HepG2 (cell line): ENCODE measurements at regions not wholly inside any gene's neighbourhood (a gene's known extent, or its start where the extent isn't known, plus 50 kb on each side); places are given as distances from the start of the nearest gene placed in this dataset.

Experiments
- AKAP8 ChIP-seq: sonication (generic); formaldehyde crosslinking; IDR thresholded peaks from 2 replicates; pipeline ENCODE4 v1.5.1; 2020; ENCODE audit warnings: mild to moderate bottlenecking, missing genetic modification reagents
- ESRRA ChIP-seq: sonication (generic); formaldehyde crosslinking; IDR thresholded peaks from 2 replicates; pipeline ENCODE4 v1.5.1; 2020; ENCODE audit warnings: mild to moderate bottlenecking, low read depth, missing genetic modification reagents
- FOXK1 ChIP-seq: sonication (generic); formaldehyde crosslinking; IDR thresholded peaks from 2 replicates; pipeline ENCODE4 v1.4.0; 2020; ENCODE audit warnings: low read depth, missing genetic modification reagents, borderline replicate concordance
- HCFC1 ChIP-seq: fragments of 150-350 bp; IDR thresholded peaks from 2 replicates; pipeline ENCODE4 v1.6.1; 2014; ENCODE audit warnings: low read depth, low read length
- POLR2AphosphoS5 ChIP-seq: IDR thresholded peaks from 2 replicates; pipeline ENCODE4 v1.6.1; 2012; ENCODE audit warnings: low read depth, low read length
- PRPF4 ChIP-seq: fragments of 200-400 bp; formaldehyde crosslinking; IDR thresholded peaks from 2 replicates; pipeline ENCODE4 v1.6.1; 2016; ENCODE audit warnings: low read length, low read depth; ENCODE audit not compliant: poor library complexity, severe bottlenecking
- RAD51 ChIP-seq: fragments of 450-650 bp; IDR thresholded peaks from 2 replicates; pipeline ENCODE4 v1.6.1; 2016; ENCODE audit warnings: borderline replicate concordance
- RELA ChIP-seq: sonication (generic); formaldehyde crosslinking; IDR thresholded peaks from 2 replicates; pipeline ENCODE4 v1.4.0; 2020; ENCODE audit warnings: missing genetic modification reagents
- REST ChIP-seq, 2 experiments: IDR thresholded peaks; 2 replicates each; pipeline ENCODE4 v1.6.1; 2011 to 2012; ENCODE audit warnings: low read length in 2 of 2, borderline replicate concordance in 1 of 2, low read depth in 1 of 2, mild to moderate bottlenecking in 1 of 2, moderate library complexity in 1 of 2
- TCF12 ChIP-seq, 2 experiments: fragments of 450-650 bp in 1 of 2; sonication (generic) in 1 of 2; formaldehyde crosslinking in 1 of 2; IDR thresholded peaks; 2 replicates each; pipeline versions ENCODE4 v1.6.1 to v1.8.0; 2017 to 2022; ENCODE audit warnings: antibody characterized with exemption in 1 of 2, mild to moderate bottlenecking in 1 of 2, missing genetic modification reagents in 1 of 2, moderate library complexity in 1 of 2
- TP53 ChIP-seq: sonication (generic); formaldehyde crosslinking; conservative IDR thresholded peaks from 2 replicates; pipeline ENCODE4 v1.4.0; 2020; ENCODE audit warnings: missing genetic modification reagents
- TF ChIP-seq, protein P1 (sequence below): sonication (generic); formaldehyde crosslinking; IDR thresholded peaks from 2 replicates; pipeline ENCODE4 v1.5.1; 2020; ENCODE audit warnings: missing genetic modification reagents, mild to moderate bottlenecking, borderline replicate concordance
- TF ChIP-seq, protein P2 (sequence below): sonication (generic); formaldehyde crosslinking; IDR thresholded peaks from 2 replicates; pipeline ENCODE4 v1.5.0; 2020; ENCODE audit warnings: mild to moderate bottlenecking, missing genetic modification reagents, moderate library complexity
- TF ChIP-seq, protein P3 (sequence below): sonication (generic); formaldehyde crosslinking; IDR thresholded peaks from 2 replicates; pipeline ENCODE4 v1.4.0; 2020; ENCODE audit warnings: missing genetic modification reagents

- TF ChIP-seq REST (IDR thresholded peaks at IDR 0.05; ENCODE audit: borderline replicate concordance in 1 of 2, low read depth in 1 of 2, low read length in 2 of 2) (no peak), TCF12 (IDR thresholded peaks at IDR 0.05) (no peak), TCF12 (CRISPR knock-in tag; IDR thresholded peaks at IDR 0.05) (no peak), AKAP8 (CRISPR knock-in tag) (no peak), RAD51 (no peak), ESRRA (CRISPR knock-in tag) (no peak), FOXK1 (no peak), HCFC1 (no peak), POLR2AphosphoS5 (no peak), RELA (CRISPR knock-in tag) (no peak), PRPF4 (no peak), TP53 (CRISPR knock-in tag) (no peak)
- TF ChIP-seq, protein P1, sequence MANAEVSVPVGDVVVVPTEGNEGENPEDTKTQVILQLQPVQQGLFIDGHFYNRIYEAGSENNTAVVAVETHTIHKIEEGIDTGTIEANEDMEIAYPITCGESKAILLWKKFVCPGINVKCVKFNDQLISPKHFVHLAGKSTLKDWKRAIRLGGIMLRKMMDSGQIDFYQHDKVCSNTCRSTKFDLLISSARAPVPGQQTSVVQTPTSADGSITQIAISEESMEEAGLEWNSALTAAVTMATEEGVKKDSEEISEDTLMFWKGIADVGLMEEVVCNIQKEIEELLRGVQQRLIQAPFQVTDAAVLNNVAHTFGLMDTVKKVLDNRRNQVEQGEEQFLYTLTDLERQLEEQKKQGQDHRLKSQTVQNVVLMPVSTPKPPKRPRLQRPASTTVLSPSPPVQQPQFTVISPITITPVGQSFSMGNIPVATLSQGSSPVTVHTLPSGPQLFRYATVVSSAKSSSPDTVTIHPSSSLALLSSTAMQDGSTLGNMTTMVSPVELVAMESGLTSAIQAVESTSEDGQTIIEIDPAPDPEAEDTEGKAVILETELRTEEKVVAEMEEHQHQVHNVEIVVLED (CRISPR knock-in tag): no peak
- TF ChIP-seq, protein P2, sequence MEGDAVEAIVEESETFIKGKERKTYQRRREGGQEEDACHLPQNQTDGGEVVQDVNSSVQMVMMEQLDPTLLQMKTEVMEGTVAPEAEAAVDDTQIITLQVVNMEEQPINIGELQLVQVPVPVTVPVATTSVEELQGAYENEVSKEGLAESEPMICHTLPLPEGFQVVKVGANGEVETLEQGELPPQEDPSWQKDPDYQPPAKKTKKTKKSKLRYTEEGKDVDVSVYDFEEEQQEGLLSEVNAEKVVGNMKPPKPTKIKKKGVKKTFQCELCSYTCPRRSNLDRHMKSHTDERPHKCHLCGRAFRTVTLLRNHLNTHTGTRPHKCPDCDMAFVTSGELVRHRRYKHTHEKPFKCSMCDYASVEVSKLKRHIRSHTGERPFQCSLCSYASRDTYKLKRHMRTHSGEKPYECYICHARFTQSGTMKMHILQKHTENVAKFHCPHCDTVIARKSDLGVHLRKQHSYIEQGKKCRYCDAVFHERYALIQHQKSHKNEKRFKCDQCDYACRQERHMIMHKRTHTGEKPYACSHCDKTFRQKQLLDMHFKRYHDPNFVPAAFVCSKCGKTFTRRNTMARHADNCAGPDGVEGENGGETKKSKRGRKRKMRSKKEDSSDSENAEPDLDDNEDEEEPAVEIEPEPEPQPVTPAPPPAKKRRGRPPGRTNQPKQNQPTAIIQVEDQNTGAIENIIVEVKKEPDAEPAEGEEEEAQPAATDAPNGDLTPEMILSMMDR (CRISPR knock-in tag): no peak
- TF ChIP-seq, protein P3, sequence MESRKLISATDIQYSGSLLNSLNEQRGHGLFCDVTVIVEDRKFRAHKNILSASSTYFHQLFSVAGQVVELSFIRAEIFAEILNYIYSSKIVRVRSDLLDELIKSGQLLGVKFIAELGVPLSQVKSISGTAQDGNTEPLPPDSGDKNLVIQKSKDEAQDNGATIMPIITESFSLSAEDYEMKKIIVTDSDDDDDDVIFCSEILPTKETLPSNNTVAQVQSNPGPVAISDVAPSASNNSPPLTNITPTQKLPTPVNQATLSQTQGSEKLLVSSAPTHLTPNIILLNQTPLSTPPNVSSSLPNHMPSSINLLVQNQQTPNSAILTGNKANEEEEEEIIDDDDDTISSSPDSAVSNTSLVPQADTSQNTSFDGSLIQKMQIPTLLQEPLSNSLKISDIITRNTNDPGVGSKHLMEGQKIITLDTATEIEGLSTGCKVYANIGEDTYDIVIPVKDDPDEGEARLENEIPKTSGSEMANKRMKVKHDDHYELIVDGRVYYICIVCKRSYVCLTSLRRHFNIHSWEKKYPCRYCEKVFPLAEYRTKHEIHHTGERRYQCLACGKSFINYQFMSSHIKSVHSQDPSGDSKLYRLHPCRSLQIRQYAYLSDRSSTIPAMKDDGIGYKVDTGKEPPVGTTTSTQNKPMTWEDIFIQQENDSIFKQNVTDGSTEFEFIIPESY (CRISPR knock-in tag): no peak
These were observed 213.6 kb downstream of the DIO2 start for GRCh38 chr14:79997509-79998208.
